ENCODE measurements at regions not wholly inside any gene's neighbourhood (a gene's known extent, or its start where the extent isn't known, plus 50 kb on each side); places are given as distances from the start of the nearest gene placed in this dataset.

GRCh38 chr1:213448776-213449175 lies 397.7 kb downstream of the RPS6KC1 start:
- H3K27me3 ChIP-seq (ENCODE audit: control insufficient read depth, insufficient read depth, low read length): no peaks in the 10 kb centered on the region
- no peak overlapping the region for H4K5ac ChIP-seq (ENCODE audit: low read depth, low read length)
- no peak for ATAC-seq (ENCODE audit: low read depth)
- POLR2A ChIA-PET (ENCODE audit: unreplicated experiment): no interaction called here
- H3K9me1 ChIP-seq (ENCODE audit: insufficient read depth, low read length): no peaks in the 10 kb centered on the region
- intact Hi-C loops (cut with micrococcal nuclease) (no loop called here), in situ Hi-C loops (cut with MboI; ENCODE audit: low sequenced_read_pairs) (no loop called here), dilution Hi-C loops (cut with HindIII; ENCODE audit: low sequenced_read_pairs, unreplicated experiment) (no loop called here)
- H3K9me3 ChIP-seq (ENCODE audit: control insufficient read depth, insufficient read depth, low read length): peaks cover 3% of the 10 kb centered on the region
- H3K23ac ChIP-seq (ENCODE audit: low read depth, low read length): no peak overlapping the region
- no peak overlapping the region for H3K18ac ChIP-seq (ENCODE audit: low read depth, low read length)
- BruUV-seq (replicated peaks): no TSS peak
- no CpG with 5 or more reads among the region's 4 CpGs for WGBS, 2 experiments (ENCODE audit: extremely low coverage in 2 of 2, insufficient read length in 1 of 2)
- TF ChIP-seq CEBPB (IDR thresholded peaks at IDR 0.05; ENCODE audit: low read depth, low read length) (no peak), CTCF (conservative IDR thresholded peaks at IDR 0.05; ENCODE audit: low read depth, low read length) (no peak), POLR2A (IDR thresholded peaks at IDR 0.05; ENCODE audit: low read depth, low read length) (no peak), MAFK (IDR thresholded peaks at IDR 0.05; ENCODE audit: low read depth, low read length) (no peak), RCOR1 (IDR thresholded peaks at IDR 0.05; ENCODE audit: insufficient replicate concordance, low read length) (no peak), ELK1 (IDR thresholded peaks at IDR 0.05; ENCODE audit: borderline replicate concordance, low read depth, low read length) (no peak), RAD21 (IDR thresholded peaks at IDR 0.05; ENCODE audit: low read length) (no peak), FOS (IDR thresholded peaks at IDR 0.05; ENCODE audit: low read depth, low read length) (no peak), CHD1 (IDR thresholded peaks at IDR 0.05; ENCODE audit: low read depth, low read length) (no peak), RFX5 (IDR thresholded peaks at IDR 0.05; ENCODE audit: low read depth, low read length) (no peak), MXI1 (IDR thresholded peaks at IDR 0.05; ENCODE audit: borderline replicate concordance, low read depth, low read length) (no peak), USF2 (IDR thresholded peaks at IDR 0.05; ENCODE audit: low read depth, low read length) (no peak), SMC3 (IDR thresholded peaks at IDR 0.05; ENCODE audit: low read depth, low read length) (no peak)
- no peak overlapping the region for H3K9ac ChIP-seq (ENCODE audit: low read depth, low read length)
- H4K20me1 ChIP-seq (ENCODE audit: insufficient read depth, low read length): no peaks in the 10 kb centered on the region
- no peak overlapping the region for H3K27ac ChIP-seq (ENCODE audit: insufficient read depth, low read length)
- H3K79me1 ChIP-seq (ENCODE audit: low read depth in 1 of 2, low read length in 2 of 2): no peaks in the 10 kb centered on the region
- H3K4ac ChIP-seq (ENCODE audit: low read depth, low read length): no peak overlapping the region
- no peaks in the 10 kb centered on the region for H3K36me3 ChIP-seq (ENCODE audit: control insufficient read depth, insufficient read depth, low read length)
- H2AK9ac ChIP-seq (replicated peaks; ENCODE audit: low read depth, low read length, poor library complexity): no peak overlapping the region
- H2AK5ac ChIP-seq (ENCODE audit: low read depth, low read length): no peak overlapping the region
- H2BK120ac ChIP-seq (ENCODE audit: low read depth, low read length): no peak overlapping the region
- H2AFZ ChIP-seq (replicated peaks; ENCODE audit: low read length, poor library complexity): no peak overlapping the region
- no peak overlapping the region for H2BK20ac ChIP-seq (ENCODE audit: low read depth, low read length)
- CTCF ChIA-PET: no interaction called here
- no peak overlapping the region for H2BK15ac ChIP-seq (ENCODE audit: low read depth, low read length)
- H4K91ac ChIP-seq (ENCODE audit: insufficient read depth, low read depth, low read length): no peak overlapping the region
- no peak overlapping the region for H3K56ac ChIP-seq (ENCODE audit: extremely low read depth, insufficient read depth, low read length)
- no peak overlapping the region for H2BK5ac ChIP-seq (ENCODE audit: low read depth, low read length, poor library complexity, severe bottlenecking)
- no peak overlapping the region for H3K4me2 ChIP-seq (ENCODE audit: low read depth, low read length)
- H3K4me1 ChIP-seq (ENCODE audit: control insufficient read depth, insufficient read depth, low read length): no peaks in the 10 kb centered on the region
- no peak for DNase-seq
- H4K8ac ChIP-seq (ENCODE audit: low read depth in 2 of 2, low read length in 2 of 2): no peak overlapping the region
- H3K4me3 ChIP-seq (ENCODE audit: insufficient read depth, low read depth, low read length): no peak overlapping the region
- no peak overlapping the region for H3K14ac ChIP-seq (replicated peaks; ENCODE audit: low read depth, low read length)

All from IMR-90 (cell line).